ENCODE measurements at regions not wholly inside any gene's neighbourhood (a gene's known extent, or its start where the extent isn't known, plus 50 kb on each side); places are given as distances from the start of the nearest gene placed in this dataset.

GRCh38 chr1:94339206-94339927 lies 78.8 kb upstream of the ABCD3 start:
- Histone ChIP-seq H3K4me1 (peaks cover 8 to 14% (median 11%) of the 10 kb centered on the region in 4 donors), H3K27me3 (no peaks in the 10 kb centered on the region), H3K27ac (replicated peaks in 1 of 4) (no peak overlapping the region), H3K36me3 (no peaks in the 10 kb centered on the region), H3K9me3 (no peaks in the 10 kb centered on the region), H3K4me3 (no peak overlapping the region)
- TF ChIP-seq POLR2AphosphoS5 (IDR thresholded peaks at IDR 0.05) (no peak), POLR2A (IDR thresholded peaks at IDR 0.05; ENCODE audit: low read depth) (no peak), EP300 (IDR thresholded peaks at IDR 0.05) (no peak)
- TF ChIP-seq, protein P1, sequence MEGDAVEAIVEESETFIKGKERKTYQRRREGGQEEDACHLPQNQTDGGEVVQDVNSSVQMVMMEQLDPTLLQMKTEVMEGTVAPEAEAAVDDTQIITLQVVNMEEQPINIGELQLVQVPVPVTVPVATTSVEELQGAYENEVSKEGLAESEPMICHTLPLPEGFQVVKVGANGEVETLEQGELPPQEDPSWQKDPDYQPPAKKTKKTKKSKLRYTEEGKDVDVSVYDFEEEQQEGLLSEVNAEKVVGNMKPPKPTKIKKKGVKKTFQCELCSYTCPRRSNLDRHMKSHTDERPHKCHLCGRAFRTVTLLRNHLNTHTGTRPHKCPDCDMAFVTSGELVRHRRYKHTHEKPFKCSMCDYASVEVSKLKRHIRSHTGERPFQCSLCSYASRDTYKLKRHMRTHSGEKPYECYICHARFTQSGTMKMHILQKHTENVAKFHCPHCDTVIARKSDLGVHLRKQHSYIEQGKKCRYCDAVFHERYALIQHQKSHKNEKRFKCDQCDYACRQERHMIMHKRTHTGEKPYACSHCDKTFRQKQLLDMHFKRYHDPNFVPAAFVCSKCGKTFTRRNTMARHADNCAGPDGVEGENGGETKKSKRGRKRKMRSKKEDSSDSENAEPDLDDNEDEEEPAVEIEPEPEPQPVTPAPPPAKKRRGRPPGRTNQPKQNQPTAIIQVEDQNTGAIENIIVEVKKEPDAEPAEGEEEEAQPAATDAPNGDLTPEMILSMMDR (IDR thresholded peaks at IDR 0.05), result no peak
- intact Hi-C loops (cut with DNase I), result loop anchor here (10.0 kb wide), 1 partner anchor 125 kb away; no protein-coding TSS in a partner anchor
- DNase-seq (ENCODE audit: extremely low spot score), result no peak
- 81% methylated on average over 8 of the region's 8 CpGs for WGBS

DNA sequence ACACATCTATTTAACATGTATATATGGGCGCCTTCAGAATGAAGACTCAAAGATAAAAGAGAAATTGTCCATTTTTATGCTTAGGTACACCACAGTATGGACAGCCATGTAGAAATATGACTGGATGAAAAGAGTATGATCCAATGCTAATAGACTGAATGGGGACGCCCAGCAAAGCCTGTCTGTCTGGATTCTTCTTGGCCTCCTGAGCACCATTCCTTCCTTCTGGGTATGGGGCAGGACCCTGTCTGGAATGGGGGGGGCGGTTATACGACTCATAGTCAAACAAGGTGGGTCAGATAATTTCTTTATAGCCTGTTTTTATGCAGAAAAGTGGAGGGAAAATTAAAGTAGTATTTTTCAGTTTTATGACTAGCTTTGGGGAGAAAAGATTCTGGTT lies 81.2 kb upstream of the ABCD3 start:
- DNase-seq (ENCODE audit: extremely low spot score), result no peak
- Histone ChIP-seq H3K36me3 (no peaks in the 10 kb centered on the region), H3K27ac (replicated peaks in 1 of 4) (no peak overlapping the region), H3K27me3 (no peaks in the 10 kb centered on the region), H3K9me3 (no peaks in the 10 kb centered on the region), H3K4me1 (peaks cover 11 to 18% (median 14%) of the 10 kb centered on the region in 4 donors), H3K4me3 (no peak overlapping the region)
- WGBS, result 87% methylated on average over 4 of the region's 4 CpGs
- intact Hi-C loops (cut with DNase I), result loop anchor here (2.0 to 10.0 kb wide), 2 partner anchors 128 to 312 kb away; no protein-coding TSS in a partner anchor
- TF ChIP-seq POLR2AphosphoS5 (IDR thresholded peaks at IDR 0.05) (no peak), POLR2A (IDR thresholded peaks at IDR 0.05; ENCODE audit: low read depth) (no peak), EP300 (IDR thresholded peaks at IDR 0.05) (no peak)
- TF ChIP-seq, protein P1 (IDR thresholded peaks at IDR 0.05), result no peak

GRCh38 chr1:94335950-94336349 lies 82.2 kb upstream of the ABCD3 start:
- no peak for DNase-seq (ENCODE audit: extremely low spot score)
- TF ChIP-seq POLR2AphosphoS5 (IDR thresholded peaks at IDR 0.05), result peak in 1 of 2 donors; percentile 29
- TF ChIP-seq EP300 (IDR thresholded peaks at IDR 0.05), result no peak
- no peak for TF ChIP-seq POLR2A (IDR thresholded peaks at IDR 0.05; ENCODE audit: low read depth)
- TF ChIP-seq, protein P1 (IDR thresholded peaks at IDR 0.05), result peak; percentile 84 to 98 (median 89)

DNA sequence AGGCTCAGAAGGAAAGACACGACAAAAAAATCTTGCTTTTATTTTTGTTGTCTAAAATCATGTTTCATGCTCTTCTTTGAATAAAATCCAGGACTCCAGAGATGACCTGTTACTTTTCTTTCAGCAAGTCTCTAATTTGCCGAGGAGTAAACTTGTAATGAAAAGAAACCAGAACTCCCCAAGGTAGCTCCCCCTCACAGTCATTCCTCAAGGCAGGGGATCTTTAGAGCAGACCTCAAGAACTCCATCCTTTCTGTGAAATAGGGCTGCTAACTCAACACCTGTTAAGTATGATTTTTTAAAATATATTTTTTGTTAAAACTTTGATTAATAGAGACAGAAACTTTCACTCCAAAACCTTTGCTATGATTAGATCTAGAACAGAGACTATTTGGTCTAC lies 82.7 kb upstream of the ABCD3 start:
- no peak for DNase-seq (ENCODE audit: extremely low spot score)
- peaks cover 11 to 18% (median 16%) of the 10 kb centered on the region in 4 donors for H3K4me1 ChIP-seq
- intact Hi-C loops (cut with DNase I), result loop anchor here (2.0 to 10.0 kb wide), 3 partner anchors 99 to 275 kb away; partner anchors contain the start of gene ARHGAP29
- H3K27me3 ChIP-seq, result no peaks in the 10 kb centered on the region
- TF ChIP-seq, protein P1 (IDR thresholded peaks at IDR 0.05), result no peak
- no peak for TF ChIP-seq EP300 (IDR thresholded peaks at IDR 0.05)
- TF ChIP-seq POLR2A (IDR thresholded peaks at IDR 0.05; ENCODE audit: low read depth), result no peak
- TF ChIP-seq POLR2AphosphoS5 (IDR thresholded peaks at IDR 0.05), result no peak
- WGBS, result 76% methylated on average over 2 of the region's 2 CpGs
- peak overlapping the region in 1 of 4 donors; percentile 11 for H3K27ac ChIP-seq (replicated peaks in 1 of 4)
- H3K36me3 ChIP-seq, result no peaks in the 10 kb centered on the region
- H3K4me3 ChIP-seq, result no peak overlapping the region
- no peaks in the 10 kb centered on the region for H3K9me3 ChIP-seq

More at GRCh38 chr1:94335950-94336349, 82.2 kb upstream of the ABCD3 start:
- Histone ChIP-seq H3K27me3 (no peaks in the 10 kb centered on the region), H3K27ac (replicated peaks in 1 of 4) (no peak overlapping the region), H3K4me1 (peaks cover 11 to 18% (median 14%) of the 10 kb centered on the region in 4 donors), H3K9me3 (no peaks in the 10 kb centered on the region), H3K36me3 (no peaks in the 10 kb centered on the region), H3K4me3 (no peak overlapping the region)
- intact Hi-C loops (cut with DNase I), result loop anchor here (2.0 to 10.0 kb wide), 4 partner anchors 99 to 311 kb away; partner anchors contain the start of gene ARHGAP29
- WGBS, result 0% methylated on average over 6 of the region's 6 CpGs

Data from esophagus muscularis mucosa (tissue), 4 donors.